ENCODE measurements at regions not wholly inside any gene's neighbourhood (a gene's known extent, or its start where the extent isn't known, plus 50 kb on each side); places are given as distances from the start of the nearest gene placed in this dataset.

DNA sequence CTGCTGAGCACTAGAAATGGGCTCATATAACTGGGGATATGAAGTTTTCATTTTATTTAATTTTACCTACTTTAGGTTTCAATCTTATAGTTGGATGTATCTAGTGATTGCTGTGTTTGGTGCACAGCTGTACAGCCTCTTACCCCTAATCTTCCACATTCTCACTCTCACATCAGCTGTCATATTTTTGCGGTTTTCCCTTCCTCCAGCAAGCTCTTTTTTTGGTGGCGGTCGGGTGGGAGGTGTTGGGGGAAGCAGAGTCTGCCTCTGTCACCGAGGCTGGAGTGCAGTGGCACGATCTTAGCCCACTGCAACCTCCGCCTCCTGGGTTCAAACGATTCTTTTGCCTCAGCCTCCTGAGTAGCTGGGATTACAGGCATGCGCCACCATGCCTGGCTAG lies 445.1 kb upstream of the ISX start:
- TF ChIP-seq, protein P1, sequence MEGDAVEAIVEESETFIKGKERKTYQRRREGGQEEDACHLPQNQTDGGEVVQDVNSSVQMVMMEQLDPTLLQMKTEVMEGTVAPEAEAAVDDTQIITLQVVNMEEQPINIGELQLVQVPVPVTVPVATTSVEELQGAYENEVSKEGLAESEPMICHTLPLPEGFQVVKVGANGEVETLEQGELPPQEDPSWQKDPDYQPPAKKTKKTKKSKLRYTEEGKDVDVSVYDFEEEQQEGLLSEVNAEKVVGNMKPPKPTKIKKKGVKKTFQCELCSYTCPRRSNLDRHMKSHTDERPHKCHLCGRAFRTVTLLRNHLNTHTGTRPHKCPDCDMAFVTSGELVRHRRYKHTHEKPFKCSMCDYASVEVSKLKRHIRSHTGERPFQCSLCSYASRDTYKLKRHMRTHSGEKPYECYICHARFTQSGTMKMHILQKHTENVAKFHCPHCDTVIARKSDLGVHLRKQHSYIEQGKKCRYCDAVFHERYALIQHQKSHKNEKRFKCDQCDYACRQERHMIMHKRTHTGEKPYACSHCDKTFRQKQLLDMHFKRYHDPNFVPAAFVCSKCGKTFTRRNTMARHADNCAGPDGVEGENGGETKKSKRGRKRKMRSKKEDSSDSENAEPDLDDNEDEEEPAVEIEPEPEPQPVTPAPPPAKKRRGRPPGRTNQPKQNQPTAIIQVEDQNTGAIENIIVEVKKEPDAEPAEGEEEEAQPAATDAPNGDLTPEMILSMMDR (IDR thresholded peaks at IDR 0.05), result no peak
- TF ChIP-seq EZH2 (IDR thresholded peaks at IDR 0.05) (no peak), EZH2phosphoT487 (IDR thresholded peaks at IDR 0.05) (no peak)
